ENCODE measurements at regions not wholly inside any gene's neighbourhood (a gene's known extent, or its start where the extent isn't known, plus 50 kb on each side); places are given as distances from the start of the nearest gene placed in this dataset.

GRCh38 chr12:130216031-130216430, 53.8 kb downstream of the FZD10 start:
- Mint-ChIP-seq H3K9me3 (peaks cover 22% of the 10 kb centered on the region), H3K36me3 (ENCODE audit: low read depth) (no peaks in the 10 kb centered on the region), H3K27me3 (peaks cover 24% of the 10 kb centered on the region), H3K4me1 (no peaks in the 10 kb centered on the region), H3K4me3 (no peak overlapping the region), H3K27ac (no peak overlapping the region)
- DNase-seq (no peak), ATAC-seq (no peak)

- Mint-ChIP-seq H3K36me3 (ENCODE audit: low read depth) (no peaks in the 10 kb centered on the region), H3K27ac (no peak overlapping the region), H3K4me1 (no peaks in the 10 kb centered on the region), H3K9me3 (peaks cover 20% of the 10 kb centered on the region), H3K27me3 (peaks cover 25% of the 10 kb centered on the region), H3K4me3 (no peak overlapping the region)
- DNase-seq (no peak), ATAC-seq (no peak)
Measured at GRCh38 chr12:130218682-130219081, 56.4 kb downstream of the FZD10 start.

- no peak overlapping the region for H3K4me3 Mint-ChIP-seq
- H3K27me3 Mint-ChIP-seq, result peaks cover 20% of the 10 kb centered on the region
- ATAC-seq, result no peak
- H3K4me1 Mint-ChIP-seq, result no peaks in the 10 kb centered on the region
- no peaks in the 10 kb centered on the region for H3K36me3 Mint-ChIP-seq (ENCODE audit: low read depth)
- H3K9me3 Mint-ChIP-seq, result peaks cover 16% of the 10 kb centered on the region
- no peak for DNase-seq
- H3K27ac Mint-ChIP-seq, result no peak overlapping the region
Measured at GRCh38 chr12:130219929-130220705, 57.9 kb downstream of the FZD10 start.

- no peaks in the 10 kb centered on the region for H3K36me3 Mint-ChIP-seq (ENCODE audit: low read depth)
- ATAC-seq (no peak), DNase-seq (no peak)
- H3K27ac Mint-ChIP-seq, result no peak overlapping the region
- H3K4me3 Mint-ChIP-seq, result no peak overlapping the region
- peaks cover 19% of the 10 kb centered on the region for H3K27me3 Mint-ChIP-seq
- H3K9me3 Mint-ChIP-seq, result peaks cover 16% of the 10 kb centered on the region
- no peaks in the 10 kb centered on the region for H3K4me1 Mint-ChIP-seq
Measured at GRCh38 chr12:130220706-130221100, 58.4 kb downstream of the FZD10 start.

- DNase-seq (no peak), ATAC-seq (no peak)
- Mint-ChIP-seq H3K4me1 (no peaks in the 10 kb centered on the region), H3K9me3 (peaks cover 10% of the 10 kb centered on the region), H3K27ac (no peak overlapping the region), H3K4me3 (no peak overlapping the region), H3K36me3 (ENCODE audit: low read depth) (no peaks in the 10 kb centered on the region), H3K27me3 (peaks cover 19% of the 10 kb centered on the region)
Measured at GRCh38 chr12:130222519-130223218, 60.4 kb downstream of the FZD10 start.

GRCh38 chr12:130223767-130224244, 61.5 kb downstream of the FZD10 start:
- H3K36me3 Mint-ChIP-seq (ENCODE audit: low read depth), result no peaks in the 10 kb centered on the region
- no peaks in the 10 kb centered on the region for H3K4me1 Mint-ChIP-seq
- DNase-seq (no peak), ATAC-seq (no peak)
- peaks cover 15% of the 10 kb centered on the region for H3K27me3 Mint-ChIP-seq
- no peak overlapping the region for H3K27ac Mint-ChIP-seq
- H3K9me3 Mint-ChIP-seq, result peaks cover 9% of the 10 kb centered on the region
- H3K4me3 Mint-ChIP-seq, result no peak overlapping the region

GRCh38 chr12:130224613-130225012, 62.3 kb downstream of the FZD10 start:
- H3K9me3 Mint-ChIP-seq, result peaks cover 13% of the 10 kb centered on the region
- no peak overlapping the region for H3K4me3 Mint-ChIP-seq
- no peak overlapping the region for H3K27ac Mint-ChIP-seq
- DNase-seq (no peak), ATAC-seq (no peak)
- peaks cover 13% of the 10 kb centered on the region for H3K27me3 Mint-ChIP-seq
- H3K36me3 Mint-ChIP-seq (ENCODE audit: low read depth), result no peaks in the 10 kb centered on the region
- no peaks in the 10 kb centered on the region for H3K4me1 Mint-ChIP-seq

GRCh38 chr12:130225347-130225746, 63.1 kb downstream of the FZD10 start:
- H3K27ac Mint-ChIP-seq, result no peak overlapping the region
- peaks cover 20% of the 10 kb centered on the region for H3K9me3 Mint-ChIP-seq
- no peaks in the 10 kb centered on the region for H3K36me3 Mint-ChIP-seq (ENCODE audit: low read depth)
- no peak for DNase-seq
- H3K4me3 Mint-ChIP-seq, result no peak overlapping the region
- H3K27me3 Mint-ChIP-seq, result peaks cover 7% of the 10 kb centered on the region
- no peak for ATAC-seq
- no peaks in the 10 kb centered on the region for H3K4me1 Mint-ChIP-seq

GRCh38 chr12:130226126-130226525, 63.9 kb downstream of the FZD10 start:
- DNase-seq, result no peak
- Mint-ChIP-seq H3K9me3 (peaks cover 21% of the 10 kb centered on the region), H3K27ac (no peak overlapping the region), H3K4me3 (no peak overlapping the region), H3K4me1 (no peaks in the 10 kb centered on the region), H3K27me3 (no peaks in the 10 kb centered on the region), H3K36me3 (ENCODE audit: low read depth) (no peaks in the 10 kb centered on the region)
- ATAC-seq, result no peak

- H3K4me3 Mint-ChIP-seq, result no peak overlapping the region
- no peaks in the 10 kb centered on the region for H3K4me1 Mint-ChIP-seq
- H3K27ac Mint-ChIP-seq, result no peak overlapping the region
- H3K9me3 Mint-ChIP-seq, result peaks cover 21% of the 10 kb centered on the region
- ATAC-seq, result no peak
- H3K27me3 Mint-ChIP-seq, result no peaks in the 10 kb centered on the region
- DNase-seq, result no peak
- H3K36me3 Mint-ChIP-seq (ENCODE audit: low read depth), result no peaks in the 10 kb centered on the region
Measured at GRCh38 chr12:130226771-130227170, 64.5 kb downstream of the FZD10 start.

- H3K4me3 Mint-ChIP-seq, result no peak overlapping the region
- H3K27me3 Mint-ChIP-seq, result no peaks in the 10 kb centered on the region
- DNase-seq, result no peak
- H3K4me1 Mint-ChIP-seq, result no peaks in the 10 kb centered on the region
- peaks cover 21% of the 10 kb centered on the region for H3K9me3 Mint-ChIP-seq
- no peak for ATAC-seq
- H3K36me3 Mint-ChIP-seq (ENCODE audit: low read depth), result no peaks in the 10 kb centered on the region
- H3K27ac Mint-ChIP-seq, result no peak overlapping the region
Measured at GRCh38 chr12:130227641-130228040, 65.4 kb downstream of the FZD10 start.

GRCh38 chr12:130236446-130236845, 74.2 kb downstream of the FZD10 start:
- no peaks in the 10 kb centered on the region for H3K9me3 Mint-ChIP-seq
- H3K36me3 Mint-ChIP-seq (ENCODE audit: low read depth), result no peaks in the 10 kb centered on the region
- peaks cover 10% of the 10 kb centered on the region for H3K27me3 Mint-ChIP-seq
- H3K27ac Mint-ChIP-seq, result no peak overlapping the region
- no peak overlapping the region for H3K4me3 Mint-ChIP-seq
- DNase-seq (no peak), ATAC-seq (no peak)
- no peaks in the 10 kb centered on the region for H3K4me1 Mint-ChIP-seq

- Mint-ChIP-seq H3K4me3 (no peak overlapping the region), H3K27ac (no peak overlapping the region), H3K36me3 (ENCODE audit: low read depth) (no peaks in the 10 kb centered on the region), H3K4me1 (no peaks in the 10 kb centered on the region), H3K9me3 (no peaks in the 10 kb centered on the region), H3K27me3 (peaks cover 3% of the 10 kb centered on the region)
- no peak for DNase-seq
- no peak for ATAC-seq
Measured at GRCh38 chr12:130240831-130241590, 78.7 kb downstream of the FZD10 start.

- Mint-ChIP-seq H3K36me3 (ENCODE audit: low read depth) (no peaks in the 10 kb centered on the region), H3K27me3 (peaks cover 1% of the 10 kb centered on the region), H3K4me3 (no peak overlapping the region), H3K27ac (no peak overlapping the region), H3K4me1 (no peaks in the 10 kb centered on the region), H3K9me3 (peaks cover 2% of the 10 kb centered on the region)
- no peak for DNase-seq
- no peak for ATAC-seq
Measured at GRCh38 chr12:130242506-130242905, 80.2 kb downstream of the FZD10 start.

- Mint-ChIP-seq H3K9me3 (peaks cover 6% of the 10 kb centered on the region), H3K4me1 (no peaks in the 10 kb centered on the region), H3K36me3 (ENCODE audit: low read depth) (no peaks in the 10 kb centered on the region), H3K4me3 (no peak overlapping the region), H3K27ac (no peak overlapping the region), H3K27me3 (peaks cover 3% of the 10 kb centered on the region)
- ATAC-seq, result no peak
- no peak for DNase-seq
Measured at GRCh38 chr12:130245251-130245650, 83.0 kb downstream of the FZD10 start.
